Loucy (cell line): ENCODE measurements at regions not wholly inside any gene's neighbourhood (a gene's known extent, or its start where the extent isn't known, plus 50 kb on each side); places are given as distances from the start of the nearest gene placed in this dataset.

Experiments
- EZH2phosphoT487 ChIP-seq: fragments of 200-600 bp; IDR thresholded peaks from 2 replicates; pipeline ENCODE4 v1.6.1; 2018; ENCODE audit warnings: antibody characterized with exemption, mild to moderate bottlenecking, moderate library complexity, borderline replicate concordance
- TF ChIP-seq, protein P1 (sequence below): fragments of 200-600 bp; sonication (generic); conservative IDR thresholded peaks from 2 replicates; pipeline ENCODE4 v1.5.1; 2014; ENCODE audit warnings: mild to moderate bottlenecking, antibody characterized with exemption, low read length

DNA sequence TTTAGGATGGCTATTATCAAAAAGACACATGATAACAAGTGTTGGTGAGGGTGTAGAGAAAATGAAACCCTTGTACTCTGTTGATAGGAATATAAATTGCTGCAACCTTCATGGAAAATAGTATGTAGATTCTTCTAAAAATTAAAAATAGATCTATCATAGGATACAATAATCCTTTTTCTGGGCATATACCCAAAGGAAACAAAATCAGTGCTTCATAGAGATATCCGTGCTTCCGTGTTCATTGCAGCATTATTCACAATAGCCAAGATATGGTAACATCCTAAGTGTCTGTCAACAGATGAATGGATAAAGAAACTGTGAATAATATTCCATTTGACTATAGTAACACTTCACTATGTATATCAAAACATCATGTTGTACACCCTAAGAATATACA lies 106.7 kb downstream of the MIS18A start:
- TF ChIP-seq, protein P1, sequence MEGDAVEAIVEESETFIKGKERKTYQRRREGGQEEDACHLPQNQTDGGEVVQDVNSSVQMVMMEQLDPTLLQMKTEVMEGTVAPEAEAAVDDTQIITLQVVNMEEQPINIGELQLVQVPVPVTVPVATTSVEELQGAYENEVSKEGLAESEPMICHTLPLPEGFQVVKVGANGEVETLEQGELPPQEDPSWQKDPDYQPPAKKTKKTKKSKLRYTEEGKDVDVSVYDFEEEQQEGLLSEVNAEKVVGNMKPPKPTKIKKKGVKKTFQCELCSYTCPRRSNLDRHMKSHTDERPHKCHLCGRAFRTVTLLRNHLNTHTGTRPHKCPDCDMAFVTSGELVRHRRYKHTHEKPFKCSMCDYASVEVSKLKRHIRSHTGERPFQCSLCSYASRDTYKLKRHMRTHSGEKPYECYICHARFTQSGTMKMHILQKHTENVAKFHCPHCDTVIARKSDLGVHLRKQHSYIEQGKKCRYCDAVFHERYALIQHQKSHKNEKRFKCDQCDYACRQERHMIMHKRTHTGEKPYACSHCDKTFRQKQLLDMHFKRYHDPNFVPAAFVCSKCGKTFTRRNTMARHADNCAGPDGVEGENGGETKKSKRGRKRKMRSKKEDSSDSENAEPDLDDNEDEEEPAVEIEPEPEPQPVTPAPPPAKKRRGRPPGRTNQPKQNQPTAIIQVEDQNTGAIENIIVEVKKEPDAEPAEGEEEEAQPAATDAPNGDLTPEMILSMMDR: no peak
- TF ChIP-seq EZH2phosphoT487: no peak
